DOHH2 (cell line): ENCODE measurements at regions not wholly inside any gene's neighbourhood (a gene's known extent, or its start where the extent isn't known, plus 50 kb on each side); places are given as distances from the start of the nearest gene placed in this dataset.

Experiments
- H3F3A ChIP-seq: fragments of 200-600 bp; sonication (generic), shearing (Covaris generic); 2 replicates; pipeline ENCODE4 v1.6.0; 2016; ENCODE audit warnings: antibody characterized with exemption, mild to moderate bottlenecking; ENCODE audit not compliant: control insufficient read depth, insufficient read depth
- H3K27ac ChIP-seq: fragments of 200-600 bp; sonication (generic); 2 replicates; pipeline ENCODE4 v1.5.1; 2014; ENCODE audit warnings: low read depth, mild to moderate bottlenecking, low read length, moderate library complexity
- H3K27me3 ChIP-seq: fragments of 200-600 bp; sonication (generic); 2 replicates; pipeline ENCODE4 v1.6.1; 2014; ENCODE audit warnings: mild to moderate bottlenecking, low read length, mixed read lengths; ENCODE audit not compliant: control insufficient read depth
- H3K36me3 ChIP-seq: fragments of 200-600 bp; sonication (generic); 2 replicates; pipeline ENCODE4 v1.6.1; 2014; ENCODE audit warnings: mild to moderate bottlenecking, low read length, moderate library complexity, mixed read lengths; ENCODE audit not compliant: control insufficient read depth
- H3K4me1 ChIP-seq: fragments of 200-600 bp; sonication (generic); 2 replicates; pipeline ENCODE4 v1.6.1; 2014; ENCODE audit warnings: mild to moderate bottlenecking, low read length, mixed read lengths; ENCODE audit not compliant: control insufficient read depth
- H3K4me2 ChIP-seq: fragments of 200-600 bp; sonication (generic); 2 replicates; pipeline ENCODE4 v1.6.0; 2014; ENCODE audit warnings: mild to moderate bottlenecking, low read length, moderate library complexity
- H3K4me3 ChIP-seq: fragments of 200-600 bp; sonication (generic); 2 replicates; pipeline ENCODE4 v1.5.1; 2014; ENCODE audit warnings: mild to moderate bottlenecking, low read length, mixed read lengths
- H3K79me2 ChIP-seq: fragments of 200-600 bp; sonication (generic); 2 replicates; pipeline ENCODE4 v1.6.1; 2014; ENCODE audit warnings: mild to moderate bottlenecking, low read length, mixed read lengths; ENCODE audit not compliant: control insufficient read depth
- H3K9me2 ChIP-seq: fragments of 200-600 bp; sonication (generic); replicated peaks from 2 replicates; pipeline ENCODE4 v1.6.1; 2014; ENCODE audit warnings: mild to moderate bottlenecking, low read length, mixed read lengths; ENCODE audit not compliant: control insufficient read depth
- H3K9me3 ChIP-seq: fragments of 200-600 bp; sonication (generic); 2 replicates; pipeline ENCODE4 v1.6.1; 2014; ENCODE audit warnings: antibody characterized with exemption, low read length, mixed read lengths; ENCODE audit not compliant: control insufficient read depth, insufficient read depth
- H4K20me1 ChIP-seq: fragments of 200-600 bp; sonication (generic); 2 replicates; pipeline ENCODE4 v1.6.0; 2014; ENCODE audit warnings: low read depth, mild to moderate bottlenecking, antibody characterized with exemption, low read length, moderate library complexity; ENCODE audit not compliant: control insufficient read depth, insufficient read depth
- EZH2phosphoT487 ChIP-seq: fragments of 200-600 bp; sonication (generic); IDR thresholded peaks from 2 replicates; pipeline ENCODE4 v1.6.1; 2017; ENCODE audit warnings: borderline replicate concordance, mild to moderate bottlenecking, antibody characterized with exemption, low read length, moderate library complexity, mixed read lengths
- TF ChIP-seq, protein P1 (sequence below): fragments of 200-600 bp; sonication (generic); IDR thresholded peaks from one replicate; pipeline ENCODE4 v1.5.1; 2014; ENCODE audit warnings: antibody characterized with exemption, mild to moderate bottlenecking, low read depth, low read length; ENCODE audit not compliant: poor library complexity, severe bottlenecking

- no peak overlapping the region for H3K4me3 ChIP-seq
- no peaks in the 10 kb centered on the region for H3K36me3 ChIP-seq
- no peaks in the 10 kb centered on the region for H3K27me3 ChIP-seq
- no peaks in the 10 kb centered on the region for H3F3A ChIP-seq
- TF ChIP-seq, protein P1, sequence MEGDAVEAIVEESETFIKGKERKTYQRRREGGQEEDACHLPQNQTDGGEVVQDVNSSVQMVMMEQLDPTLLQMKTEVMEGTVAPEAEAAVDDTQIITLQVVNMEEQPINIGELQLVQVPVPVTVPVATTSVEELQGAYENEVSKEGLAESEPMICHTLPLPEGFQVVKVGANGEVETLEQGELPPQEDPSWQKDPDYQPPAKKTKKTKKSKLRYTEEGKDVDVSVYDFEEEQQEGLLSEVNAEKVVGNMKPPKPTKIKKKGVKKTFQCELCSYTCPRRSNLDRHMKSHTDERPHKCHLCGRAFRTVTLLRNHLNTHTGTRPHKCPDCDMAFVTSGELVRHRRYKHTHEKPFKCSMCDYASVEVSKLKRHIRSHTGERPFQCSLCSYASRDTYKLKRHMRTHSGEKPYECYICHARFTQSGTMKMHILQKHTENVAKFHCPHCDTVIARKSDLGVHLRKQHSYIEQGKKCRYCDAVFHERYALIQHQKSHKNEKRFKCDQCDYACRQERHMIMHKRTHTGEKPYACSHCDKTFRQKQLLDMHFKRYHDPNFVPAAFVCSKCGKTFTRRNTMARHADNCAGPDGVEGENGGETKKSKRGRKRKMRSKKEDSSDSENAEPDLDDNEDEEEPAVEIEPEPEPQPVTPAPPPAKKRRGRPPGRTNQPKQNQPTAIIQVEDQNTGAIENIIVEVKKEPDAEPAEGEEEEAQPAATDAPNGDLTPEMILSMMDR, result no peak
- TF ChIP-seq EZH2phosphoT487, result no peak
- no peaks in the 10 kb centered on the region for H3K9me2 ChIP-seq
- no peaks in the 10 kb centered on the region for H3K4me1 ChIP-seq
- H4K20me1 ChIP-seq, result no peaks in the 10 kb centered on the region
- no peaks in the 10 kb centered on the region for H3K9me3 ChIP-seq
- no peaks in the 10 kb centered on the region for H3K79me2 ChIP-seq
- H3K27ac ChIP-seq, result no peak overlapping the region
- H3K4me2 ChIP-seq, result no peak overlapping the region
These were observed 1557.2 kb upstream of the ZEB2 start for GRCh38 chr2:146077156-146077555.

- Histone ChIP-seq H3K79me2 (no peaks in the 10 kb centered on the region), H3K27me3 (no peaks in the 10 kb centered on the region)
- TF ChIP-seq, protein P1, result no peak
- no peak for TF ChIP-seq EZH2phosphoT487
These were observed 1548.1 kb upstream of the ZEB2 start for GRCh38 chr2:146068051-146068450.

GRCh38 chr2:146048141-146048540, 1528.2 kb upstream of the ZEB2 start:
- H3K4me1 ChIP-seq, result no peaks in the 10 kb centered on the region
- H3K79me2 ChIP-seq, result no peaks in the 10 kb centered on the region
- no peaks in the 10 kb centered on the region for H3F3A ChIP-seq
- TF ChIP-seq EZH2phosphoT487, result no peak
- TF ChIP-seq, protein P1, result no peak
- no peaks in the 10 kb centered on the region for H3K27me3 ChIP-seq
- no peaks in the 10 kb centered on the region for H3K36me3 ChIP-seq
- no peak overlapping the region for H3K4me2 ChIP-seq
- H3K9me3 ChIP-seq, result no peaks in the 10 kb centered on the region
- H4K20me1 ChIP-seq, result no peaks in the 10 kb centered on the region
- H3K9me2 ChIP-seq, result no peaks in the 10 kb centered on the region
- no peak overlapping the region for H3K27ac ChIP-seq
- no peak overlapping the region for H3K4me3 ChIP-seq

More at GRCh38 chr2:146068051-146068450, 1548.1 kb upstream of the ZEB2 start:
- no peaks in the 10 kb centered on the region for H3F3A ChIP-seq
- H3K9me3 ChIP-seq, result peaks cover 3% of the 10 kb centered on the region; the same call in 1 of the 2 replicates
- no peaks in the 10 kb centered on the region for H3K4me1 ChIP-seq
- H3K36me3 ChIP-seq, result no peaks in the 10 kb centered on the region
- no peak overlapping the region for H3K4me3 ChIP-seq
- no peak overlapping the region for H3K4me2 ChIP-seq
- no peaks in the 10 kb centered on the region for H4K20me1 ChIP-seq
- no peaks in the 10 kb centered on the region for H3K9me2 ChIP-seq
- no peak overlapping the region for H3K27ac ChIP-seq
